Caco-2 (cell line): ENCODE measurements at regions not wholly inside any gene's neighbourhood (a gene's known extent, or its start where the extent isn't known, plus 50 kb on each side); places are given as distances from the start of the nearest gene placed in this dataset.

Source experiments
- BruUV-seq: library from RNA; stranded (reverse); fragments of 400-500 nt; replicated peaks from 2 replicates; lab custom pipeline; 2021; lab: Mats Ljungman, UMichigan
- CTCF ChIA-PET: fragments of 300-600 bp; sonication (Branson Sonifier 250); formaldehyde crosslinking; loops from one replicate; lab custom pipeline; 2022; ENCODE audit warnings: antibody characterized with exemption; lab: Charles Lee
- POLR2A ChIA-PET: fragments of 300-600 bp; sonication (Branson Sonifier 250); formaldehyde crosslinking; loops from one replicate; lab custom pipeline; 2022; ENCODE audit warnings: antibody characterized with exemption; lab: Charles Lee
- DNase-seq, 2 experiments: peaks; one replicate each; pipeline versions ENCODE4 v3.0.0 to v3.0.0-alpha.2; 2020 to 2022
- H3K27me3 ChIP-seq: replicated peaks from 2 replicates; pipeline ENCODE4 v1.6.0; 2011; ENCODE audit warnings: low read length; ENCODE audit not compliant: control insufficient read depth, insufficient read depth
- H3K36me3 ChIP-seq: 2 replicates; pipeline ENCODE4 v1.5.1; 2011; ENCODE audit warnings: low read length; ENCODE audit not compliant: control insufficient read depth, insufficient read depth
- H3K4me1 ChIP-seq: fragments of 250-450 bp; sonication (Bioruptor Pico); 2 replicates; pipeline ENCODE4 v1.5.1; 2020; ENCODE audit warnings: mild to moderate bottlenecking
- H3K4me3 ChIP-seq: 2 replicates; pipeline ENCODE4 v1.5.1; 2011; ENCODE audit warnings: low read depth, mild to moderate bottlenecking, control low read depth, low read length
- H3K9me3 ChIP-seq: fragments of 250-450 bp; sonication (Bioruptor Pico); 2 replicates; pipeline ENCODE4 v1.5.1; 2020; ENCODE audit warnings: mild to moderate bottlenecking, moderate library complexity
- H3K27ac Mint-ChIP-seq: one replicate; pipeline ENCODE4 v1.8.0; 2022; ENCODE audit warnings: mixed read lengths; ENCODE audit not compliant: unreplicated experiment
- H3K27me3 Mint-ChIP-seq: one replicate; pipeline ENCODE4 v1.8.0; 2022; ENCODE audit warnings: mixed read lengths; ENCODE audit not compliant: insufficient read depth, unreplicated experiment
- H3K36me3 Mint-ChIP-seq: one replicate; pipeline ENCODE4 v1.8.0; 2022; ENCODE audit warnings: mild to moderate bottlenecking, mixed read lengths; ENCODE audit not compliant: insufficient read depth, unreplicated experiment
- H3K4me1 Mint-ChIP-seq: one replicate; pipeline ENCODE4 v1.8.0; 2022; ENCODE audit warnings: low read depth, mixed read lengths; ENCODE audit not compliant: unreplicated experiment
- H3K4me3 Mint-ChIP-seq: one replicate; pipeline ENCODE4 v1.8.0; 2022; ENCODE audit warnings: mild to moderate bottlenecking, moderate library complexity, mixed read lengths; ENCODE audit not compliant: unreplicated experiment
- H3K9me3 Mint-ChIP-seq: one replicate; pipeline ENCODE4 v1.8.0; 2022; ENCODE audit warnings: mixed read lengths; ENCODE audit not compliant: unreplicated experiment
- intact Hi-C: fragments of 100-400 bp; cut with micrococcal nuclease; formaldehyde crosslinking; loops from one replicate; pipeline ENCODE4 v1.10.0; 2022; ENCODE audit not compliant: unreplicated experiment
- TF ChIP-seq, protein P1 (sequence below), 2 experiments: fragments of 200-600 bp in 1 of 2; IDR thresholded peaks; 1 replicate in 1 of 2; 2 replicates in 1 of 2; pipeline versions ENCODE4 v1.5.1 to v1.8.0; 2011 to 2022; ENCODE audit warnings: antibody characterized with exemption in 1 of 2, control low read depth in 1 of 2, inconsistent platforms in 1 of 2, low read depth in 1 of 2, low read length in 1 of 2, mild to moderate bottlenecking in 1 of 2, moderate library complexity in 1 of 2; ENCODE audit not compliant: insufficient read depth in 1 of 2, severe bottlenecking in 1 of 2, unreplicated experiment in 1 of 2

DNA sequence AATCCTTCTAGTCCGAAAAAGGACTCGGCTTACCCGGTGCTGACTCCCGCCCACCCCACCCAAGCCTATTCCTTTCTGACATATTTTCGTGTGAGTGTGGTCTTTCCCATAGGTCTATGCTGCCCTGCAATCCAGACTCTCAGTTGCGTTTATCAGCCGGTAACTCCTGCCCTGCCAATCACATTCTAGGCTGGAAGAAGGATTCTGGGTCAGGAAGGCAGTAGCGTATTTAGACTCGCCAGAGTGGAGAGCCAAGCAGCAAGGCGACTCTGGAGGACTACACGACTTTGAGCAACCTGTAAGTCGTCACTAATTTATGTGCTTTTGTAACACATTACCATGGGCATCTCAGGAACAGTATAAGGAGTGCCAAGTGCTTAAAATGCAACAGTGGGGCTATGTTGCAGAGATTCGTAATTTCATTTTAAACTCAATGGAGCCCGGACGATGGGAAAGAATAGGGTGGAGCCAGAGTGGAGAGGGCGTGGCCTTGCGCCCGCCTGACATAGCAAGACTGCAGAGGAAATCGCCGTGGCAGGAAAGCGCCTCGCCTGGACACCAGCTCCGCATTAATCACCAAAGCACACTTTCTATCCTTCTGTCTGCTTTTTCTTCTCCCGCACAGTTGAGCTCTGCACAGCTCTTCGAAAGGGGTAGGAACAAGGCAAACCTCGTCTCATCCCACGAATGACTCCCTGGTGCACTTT, 1044.2 kb downstream of the AGBL1 start:
- Histone ChIP-seq H3K4me1 (no peaks in the 10 kb centered on the region), H3K4me3 (no peak overlapping the region), H3K36me3 (no peaks in the 10 kb centered on the region), H3K27me3 (no peaks in the 10 kb centered on the region), H3K9me3 (no peaks in the 10 kb centered on the region)
- peaks cover 2% of the 10 kb centered on the region for H3K27me3 Mint-ChIP-seq
- no peak overlapping the region for H3K4me3 Mint-ChIP-seq
- no peaks in the 10 kb centered on the region for H3K4me1 Mint-ChIP-seq
- POLR2A ChIA-PET: no interaction called here
- TF ChIP-seq, protein P1, sequence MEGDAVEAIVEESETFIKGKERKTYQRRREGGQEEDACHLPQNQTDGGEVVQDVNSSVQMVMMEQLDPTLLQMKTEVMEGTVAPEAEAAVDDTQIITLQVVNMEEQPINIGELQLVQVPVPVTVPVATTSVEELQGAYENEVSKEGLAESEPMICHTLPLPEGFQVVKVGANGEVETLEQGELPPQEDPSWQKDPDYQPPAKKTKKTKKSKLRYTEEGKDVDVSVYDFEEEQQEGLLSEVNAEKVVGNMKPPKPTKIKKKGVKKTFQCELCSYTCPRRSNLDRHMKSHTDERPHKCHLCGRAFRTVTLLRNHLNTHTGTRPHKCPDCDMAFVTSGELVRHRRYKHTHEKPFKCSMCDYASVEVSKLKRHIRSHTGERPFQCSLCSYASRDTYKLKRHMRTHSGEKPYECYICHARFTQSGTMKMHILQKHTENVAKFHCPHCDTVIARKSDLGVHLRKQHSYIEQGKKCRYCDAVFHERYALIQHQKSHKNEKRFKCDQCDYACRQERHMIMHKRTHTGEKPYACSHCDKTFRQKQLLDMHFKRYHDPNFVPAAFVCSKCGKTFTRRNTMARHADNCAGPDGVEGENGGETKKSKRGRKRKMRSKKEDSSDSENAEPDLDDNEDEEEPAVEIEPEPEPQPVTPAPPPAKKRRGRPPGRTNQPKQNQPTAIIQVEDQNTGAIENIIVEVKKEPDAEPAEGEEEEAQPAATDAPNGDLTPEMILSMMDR (IDR thresholded peaks at IDR 0.05; ENCODE audit: insufficient read depth in 1 of 2, low read depth in 1 of 2, low read length in 1 of 2, severe bottlenecking in 1 of 2, unreplicated experiment in 1 of 2): no peak
- H3K27ac Mint-ChIP-seq: no peak overlapping the region
- no TSS peak for BruUV-seq
- H3K9me3 Mint-ChIP-seq: peaks cover 5% of the 10 kb centered on the region
- intact Hi-C loops: no loop called here
- CTCF ChIA-PET: no interaction called here
- no peaks in the 10 kb centered on the region for H3K36me3 Mint-ChIP-seq
- no peak for DNase-seq

- Histone ChIP-seq H3K4me1 (no peaks in the 10 kb centered on the region), H3K27me3 (no peaks in the 10 kb centered on the region), H3K4me3 (no peak overlapping the region), H3K36me3 (no peaks in the 10 kb centered on the region), H3K9me3 (no peaks in the 10 kb centered on the region)
- no peak for DNase-seq
- BruUV-seq: no TSS peak
- POLR2A ChIA-PET: no interaction called here
- Mint-ChIP-seq H3K4me3 (no peak overlapping the region), H3K27me3 (peaks cover 2% of the 10 kb centered on the region), H3K9me3 (peaks cover 5% of the 10 kb centered on the region), H3K27ac (no peak overlapping the region), H3K36me3 (no peaks in the 10 kb centered on the region), H3K4me1 (no peaks in the 10 kb centered on the region)
- TF ChIP-seq, protein P1 (IDR thresholded peaks at IDR 0.05; ENCODE audit: insufficient read depth in 1 of 2, low read depth in 1 of 2, low read length in 1 of 2, severe bottlenecking in 1 of 2, unreplicated experiment in 1 of 2): no peak
- CTCF ChIA-PET: no interaction called here
- intact Hi-C loops: no loop called here
These were observed 1041.7 kb downstream of the AGBL1 start for GRCh38 chr15:87121336-87121735.

- no peaks in the 10 kb centered on the region for H3K4me1 Mint-ChIP-seq
- no peaks in the 10 kb centered on the region for H3K36me3 Mint-ChIP-seq
- peaks cover 5% of the 10 kb centered on the region for H3K9me3 Mint-ChIP-seq
- DNase-seq: no peak
- H3K27me3 Mint-ChIP-seq: peaks cover 2% of the 10 kb centered on the region
- ChIA-PET POLR2A (no interaction called here), CTCF (no interaction called here)
- TF ChIP-seq, protein P1 (IDR thresholded peaks at IDR 0.05; ENCODE audit: insufficient read depth in 1 of 2, low read depth in 1 of 2, low read length in 1 of 2, severe bottlenecking in 1 of 2, unreplicated experiment in 1 of 2): no peak
- no TSS peak for BruUV-seq
- H3K4me1 ChIP-seq: no peaks in the 10 kb centered on the region
- intact Hi-C loops: no loop called here
- no peaks in the 10 kb centered on the region for H3K9me3 ChIP-seq
- no peaks in the 10 kb centered on the region for H3K27me3 ChIP-seq
- H3K4me3 Mint-ChIP-seq: no peak overlapping the region
- no peaks in the 10 kb centered on the region for H3K36me3 ChIP-seq
- no peak overlapping the region for H3K4me3 ChIP-seq
- H3K27ac Mint-ChIP-seq: no peak overlapping the region
These were observed 1040.9 kb downstream of the AGBL1 start for GRCh38 chr15:87120555-87120954.
